GM12878 (cell line): ENCODE measurements at regions not wholly inside any gene's neighbourhood (a gene's known extent, or its start where the extent isn't known, plus 50 kb on each side); places are given as distances from the start of the nearest gene placed in this dataset.

Source experiments
- CREB1 ChIP-seq: IDR thresholded peaks from 2 replicates; pipeline ENCODE4 v1.6.1; 2012; ENCODE audit warnings: low read depth, mild to moderate bottlenecking, inconsistent platforms
- HCFC1 ChIP-seq: fragments of 150-350 bp; IDR thresholded peaks from 2 replicates; pipeline ENCODE4 v1.6.1; 2014; ENCODE audit warnings: low read length
- MXI1 ChIP-seq: fragments of 150-350 bp; IDR thresholded peaks from 2 replicates; pipeline ENCODE4 v1.6.1; 2011; ENCODE audit warnings: low read depth, mild to moderate bottlenecking, inconsistent platforms, low read length, improper control_type of control experiment
- NFIC ChIP-seq: IDR thresholded peaks from 2 replicates; pipeline ENCODE4 v1.6.1; 2012; ENCODE audit warnings: low read depth, mild to moderate bottlenecking, inconsistent platforms, low read length, moderate library complexity
- POLR2A ChIP-seq: IDR thresholded peaks from 2 replicates; pipeline ENCODE4 v1.6.1; 2011; ENCODE audit warnings: low read depth, mild to moderate bottlenecking, low read length
- TCF3 ChIP-seq: IDR thresholded peaks from 2 replicates; pipeline ENCODE4 v1.6.1; 2012; ENCODE audit warnings: low read depth, mild to moderate bottlenecking, low read length, borderline replicate concordance; ENCODE audit not compliant: insufficient read depth
- ZNF384 ChIP-seq: IDR thresholded peaks from 2 replicates; pipeline ENCODE4 v1.6.1; 2012; ENCODE audit warnings: low read depth, mild to moderate bottlenecking, low read length, improper control_type of control experiment, borderline replicate concordance
- ZZZ3 ChIP-seq: IDR thresholded peaks from 2 replicates; pipeline ENCODE4 v1.6.1; 2011; ENCODE audit warnings: low read depth; ENCODE audit not compliant: control insufficient read depth, insufficient read length
- TF ChIP-seq, protein P1 (sequence below), 3 experiments: IDR thresholded peaks in 2 of 3; conservative IDR thresholded peaks in 1 of 3; 2 replicates each; pipeline ENCODE4 v1.5.1; 2011; ENCODE audit warnings: low read depth in 3 of 3, low read length in 3 of 3, mild to moderate bottlenecking in 3 of 3, control low read depth in 2 of 3, moderate library complexity in 2 of 3, inconsistent platforms in 1 of 3, mixed read lengths in 1 of 3; ENCODE audit not compliant: control insufficient read depth in 2 of 3, insufficient read depth in 1 of 3; ENCODE audit errors: extremely low read depth in 1 of 3
- TF ChIP-seq, protein P2 (sequence below): fragments of 450-650 bp; IDR thresholded peaks from 2 replicates; pipeline ENCODE4 v1.6.1; 2014; ENCODE audit warnings: mild to moderate bottlenecking

DNA sequence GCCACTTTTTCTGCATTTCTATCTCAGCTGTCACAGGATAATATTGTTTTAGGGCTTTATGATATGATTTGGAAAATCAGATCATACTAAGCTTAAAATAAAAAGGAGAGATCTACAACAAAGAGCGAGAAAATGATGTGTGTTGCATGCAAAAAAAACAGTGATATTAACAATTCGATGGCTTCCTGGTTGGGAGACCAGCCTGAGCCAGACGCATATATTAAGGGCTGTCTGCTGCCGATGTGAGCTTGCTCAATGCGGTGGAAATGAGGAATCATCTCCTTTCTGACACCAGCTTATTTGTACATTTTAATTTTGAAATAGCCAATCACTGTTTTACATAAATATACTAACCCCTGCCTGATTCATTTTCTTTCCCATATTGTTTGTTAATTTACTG is 862.6 kb downstream of the USP25 start:
- TF ChIP-seq, protein P1, sequence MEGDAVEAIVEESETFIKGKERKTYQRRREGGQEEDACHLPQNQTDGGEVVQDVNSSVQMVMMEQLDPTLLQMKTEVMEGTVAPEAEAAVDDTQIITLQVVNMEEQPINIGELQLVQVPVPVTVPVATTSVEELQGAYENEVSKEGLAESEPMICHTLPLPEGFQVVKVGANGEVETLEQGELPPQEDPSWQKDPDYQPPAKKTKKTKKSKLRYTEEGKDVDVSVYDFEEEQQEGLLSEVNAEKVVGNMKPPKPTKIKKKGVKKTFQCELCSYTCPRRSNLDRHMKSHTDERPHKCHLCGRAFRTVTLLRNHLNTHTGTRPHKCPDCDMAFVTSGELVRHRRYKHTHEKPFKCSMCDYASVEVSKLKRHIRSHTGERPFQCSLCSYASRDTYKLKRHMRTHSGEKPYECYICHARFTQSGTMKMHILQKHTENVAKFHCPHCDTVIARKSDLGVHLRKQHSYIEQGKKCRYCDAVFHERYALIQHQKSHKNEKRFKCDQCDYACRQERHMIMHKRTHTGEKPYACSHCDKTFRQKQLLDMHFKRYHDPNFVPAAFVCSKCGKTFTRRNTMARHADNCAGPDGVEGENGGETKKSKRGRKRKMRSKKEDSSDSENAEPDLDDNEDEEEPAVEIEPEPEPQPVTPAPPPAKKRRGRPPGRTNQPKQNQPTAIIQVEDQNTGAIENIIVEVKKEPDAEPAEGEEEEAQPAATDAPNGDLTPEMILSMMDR (IDR thresholded peaks at IDR 0.05 in 2 of 3, conservative IDR thresholded peaks at IDR 0.05 in 1 of 3; ENCODE audit: control insufficient read depth in 2 of 3, extremely low read depth in 1 of 3, insufficient read depth in 1 of 3, low read depth in 3 of 3, low read length in 3 of 3): no peak
- TF ChIP-seq ZNF384 (no peak), TCF3 (no peak), NFIC (no peak), POLR2A (no peak), CREB1 (no peak), MXI1 (no peak), HCFC1 (no peak), ZZZ3 (no peak)
- TF ChIP-seq, protein P2, sequence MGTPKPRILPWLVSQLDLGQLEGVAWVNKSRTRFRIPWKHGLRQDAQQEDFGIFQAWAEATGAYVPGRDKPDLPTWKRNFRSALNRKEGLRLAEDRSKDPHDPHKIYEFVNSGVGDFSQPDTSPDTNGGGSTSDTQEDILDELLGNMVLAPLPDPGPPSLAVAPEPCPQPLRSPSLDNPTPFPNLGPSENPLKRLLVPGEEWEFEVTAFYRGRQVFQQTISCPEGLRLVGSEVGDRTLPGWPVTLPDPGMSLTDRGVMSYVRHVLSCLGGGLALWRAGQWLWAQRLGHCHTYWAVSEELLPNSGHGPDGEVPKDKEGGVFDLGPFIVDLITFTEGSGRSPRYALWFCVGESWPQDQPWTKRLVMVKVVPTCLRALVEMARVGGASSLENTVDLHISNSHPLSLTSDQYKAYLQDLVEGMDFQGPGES: no peak
